ENCODE measurements at regions not wholly inside any gene's neighbourhood (a gene's known extent, or its start where the extent isn't known, plus 50 kb on each side); places are given as distances from the start of the nearest gene placed in this dataset.

DNA sequence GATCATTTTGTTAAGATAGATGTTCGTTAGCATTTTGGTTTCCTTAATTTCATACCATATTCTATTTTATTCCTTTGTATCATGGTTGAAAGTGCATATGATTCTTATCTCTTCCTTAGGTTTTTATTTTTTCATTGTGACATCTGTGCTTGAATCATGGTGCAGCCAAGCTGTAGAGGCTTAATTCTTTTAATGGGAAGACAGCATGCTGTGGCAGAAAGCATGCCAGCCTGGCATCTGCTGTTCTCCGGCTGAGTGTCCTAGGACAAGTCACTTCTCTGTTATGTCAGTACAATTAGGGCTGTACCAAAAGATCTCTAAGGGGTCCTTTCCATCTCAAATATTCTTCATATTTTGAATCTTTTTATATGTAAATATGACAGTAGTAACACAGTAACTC is 68.5 kb upstream of the PMFBP1 start:
- Histone ChIP-seq H4K20me1 (ENCODE audit: insufficient read depth, low read length) (no peaks in the 10 kb centered on the region), H3K27me3 (ENCODE audit: insufficient read depth, low read length) (no peaks in the 10 kb centered on the region), H3K4me3 (ENCODE audit: insufficient read depth, low read length) (no peak overlapping the region), H3K79me2 (ENCODE audit: insufficient read depth, low read length) (no peaks in the 10 kb centered on the region), H3K27ac (ENCODE audit: low read depth, low read length) (no peak overlapping the region), H3K36me3 (ENCODE audit: insufficient read depth, low read length) (no peaks in the 10 kb centered on the region), H3K4me1 (ENCODE audit: insufficient read depth, low read length) (no peaks in the 10 kb centered on the region), H3K9me3 (ENCODE audit: low read depth, low read length) (no peaks in the 10 kb centered on the region), H3K4me2 (ENCODE audit: insufficient read depth, low read length) (no peak overlapping the region), H2AFZ (ENCODE audit: low read length) (no peak overlapping the region)
- TF ChIP-seq, protein P1, sequence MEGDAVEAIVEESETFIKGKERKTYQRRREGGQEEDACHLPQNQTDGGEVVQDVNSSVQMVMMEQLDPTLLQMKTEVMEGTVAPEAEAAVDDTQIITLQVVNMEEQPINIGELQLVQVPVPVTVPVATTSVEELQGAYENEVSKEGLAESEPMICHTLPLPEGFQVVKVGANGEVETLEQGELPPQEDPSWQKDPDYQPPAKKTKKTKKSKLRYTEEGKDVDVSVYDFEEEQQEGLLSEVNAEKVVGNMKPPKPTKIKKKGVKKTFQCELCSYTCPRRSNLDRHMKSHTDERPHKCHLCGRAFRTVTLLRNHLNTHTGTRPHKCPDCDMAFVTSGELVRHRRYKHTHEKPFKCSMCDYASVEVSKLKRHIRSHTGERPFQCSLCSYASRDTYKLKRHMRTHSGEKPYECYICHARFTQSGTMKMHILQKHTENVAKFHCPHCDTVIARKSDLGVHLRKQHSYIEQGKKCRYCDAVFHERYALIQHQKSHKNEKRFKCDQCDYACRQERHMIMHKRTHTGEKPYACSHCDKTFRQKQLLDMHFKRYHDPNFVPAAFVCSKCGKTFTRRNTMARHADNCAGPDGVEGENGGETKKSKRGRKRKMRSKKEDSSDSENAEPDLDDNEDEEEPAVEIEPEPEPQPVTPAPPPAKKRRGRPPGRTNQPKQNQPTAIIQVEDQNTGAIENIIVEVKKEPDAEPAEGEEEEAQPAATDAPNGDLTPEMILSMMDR (IDR thresholded peaks at IDR 0.05; ENCODE audit: extremely low read depth, low read depth, low read length): no peak
- DNase-seq (ENCODE audit: insufficient read length, low spot score, missing footprints): no peak

- H3K4me2 ChIP-seq (ENCODE audit: insufficient read depth, low read length): no peak overlapping the region
- no peak for DNase-seq (ENCODE audit: insufficient read length, low spot score, missing footprints)
- no peaks in the 10 kb centered on the region for H3K79me2 ChIP-seq (ENCODE audit: insufficient read depth, low read length)
- no peak overlapping the region for H3K4me3 ChIP-seq (ENCODE audit: insufficient read depth, low read length)
- H3K27ac ChIP-seq (ENCODE audit: low read depth, low read length): no peak overlapping the region
- TF ChIP-seq, protein P1 (IDR thresholded peaks at IDR 0.05; ENCODE audit: extremely low read depth, low read depth, low read length): no peak
- H3K36me3 ChIP-seq (ENCODE audit: insufficient read depth, low read length): no peaks in the 10 kb centered on the region
- no peaks in the 10 kb centered on the region for H3K9me3 ChIP-seq (ENCODE audit: low read depth, low read length)
- H3K4me1 ChIP-seq (ENCODE audit: insufficient read depth, low read length): no peaks in the 10 kb centered on the region
- H2AFZ ChIP-seq (ENCODE audit: low read length): no peak overlapping the region
- no peaks in the 10 kb centered on the region for H3K27me3 ChIP-seq (ENCODE audit: insufficient read depth, low read length)
- H4K20me1 ChIP-seq (ENCODE audit: insufficient read depth, low read length): no peaks in the 10 kb centered on the region
Observed at GRCh38 chr16:72236866-72237265, 64.9 kb upstream of the PMFBP1 start.

DNA sequence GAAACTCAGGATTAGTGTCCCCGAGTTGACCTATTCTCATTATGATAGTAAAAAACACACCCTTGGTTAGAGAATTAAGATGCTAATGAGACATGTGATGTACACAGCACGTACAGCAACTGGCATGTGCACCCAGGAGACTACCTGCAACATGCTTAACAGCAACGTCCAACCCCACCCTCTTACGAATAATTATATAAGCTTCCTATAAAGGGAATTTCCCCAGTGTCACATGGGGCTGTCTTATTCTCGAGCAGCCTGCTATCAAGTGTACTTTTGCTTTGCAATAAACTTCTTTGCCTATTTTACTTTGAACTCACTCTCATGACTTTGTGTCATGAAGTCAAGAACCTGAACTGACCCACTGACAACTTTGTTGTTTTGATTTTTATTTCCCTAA is 62.4 kb upstream of the PMFBP1 start:
- TF ChIP-seq, protein P1 (IDR thresholded peaks at IDR 0.05; ENCODE audit: extremely low read depth, low read depth, low read length): no peak
- Histone ChIP-seq H3K9me3 (ENCODE audit: low read depth, low read length) (no peaks in the 10 kb centered on the region), H3K4me2 (ENCODE audit: insufficient read depth, low read length) (no peak overlapping the region)

DNA sequence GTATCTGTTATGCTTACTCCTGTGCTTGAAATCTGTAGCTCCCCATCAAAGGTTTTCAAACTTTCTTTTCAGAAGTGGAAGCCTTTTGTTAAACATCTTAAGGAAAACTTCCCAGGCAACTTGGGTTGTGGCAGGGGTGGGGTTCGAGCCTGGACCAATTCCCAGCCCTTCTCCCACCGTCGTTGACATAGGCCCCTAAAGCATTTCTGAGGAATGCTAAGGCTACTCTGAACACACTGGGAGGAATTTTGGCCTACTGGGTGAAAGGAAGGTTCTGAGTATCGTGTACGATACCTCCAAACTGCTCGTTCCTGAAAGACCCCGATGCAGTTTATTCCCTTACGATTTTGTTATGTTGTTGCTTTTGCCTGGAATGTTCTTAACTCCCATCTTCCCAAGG is 56.1 kb upstream of the PMFBP1 start:
- no peaks in the 10 kb centered on the region for H3K36me3 ChIP-seq (ENCODE audit: insufficient read depth, low read length)
- no peak overlapping the region for H2AFZ ChIP-seq (ENCODE audit: low read length)
- H3K79me2 ChIP-seq (ENCODE audit: insufficient read depth, low read length): no peaks in the 10 kb centered on the region
- TF ChIP-seq, protein P1 (IDR thresholded peaks at IDR 0.05; ENCODE audit: extremely low read depth, low read depth, low read length): no peak
- H3K9me3 ChIP-seq (ENCODE audit: low read depth, low read length): no peaks in the 10 kb centered on the region
- no peaks in the 10 kb centered on the region for H3K27me3 ChIP-seq (ENCODE audit: insufficient read depth, low read length)
- no peak for DNase-seq (ENCODE audit: insufficient read length, low spot score, missing footprints)
- H3K4me1 ChIP-seq (ENCODE audit: insufficient read depth, low read length): no peaks in the 10 kb centered on the region
- no peak overlapping the region for H3K27ac ChIP-seq (ENCODE audit: low read depth, low read length)
- no peaks in the 10 kb centered on the region for H4K20me1 ChIP-seq (ENCODE audit: insufficient read depth, low read length)
- H3K4me2 ChIP-seq (ENCODE audit: insufficient read depth, low read length): no peak overlapping the region
- H3K4me3 ChIP-seq (ENCODE audit: insufficient read depth, low read length): no peak overlapping the region

More for the DNA sequence above, 62.4 kb upstream of the PMFBP1 start:
- Histone ChIP-seq H3K36me3 (ENCODE audit: insufficient read depth, low read length) (no peaks in the 10 kb centered on the region), H3K4me3 (ENCODE audit: insufficient read depth, low read length) (no peak overlapping the region), H3K79me2 (ENCODE audit: insufficient read depth, low read length) (no peaks in the 10 kb centered on the region), H4K20me1 (ENCODE audit: insufficient read depth, low read length) (no peaks in the 10 kb centered on the region), H3K27me3 (ENCODE audit: insufficient read depth, low read length) (no peaks in the 10 kb centered on the region), H2AFZ (ENCODE audit: low read length) (no peak overlapping the region), H3K4me1 (ENCODE audit: insufficient read depth, low read length) (no peaks in the 10 kb centered on the region), H3K27ac (ENCODE audit: low read depth, low read length) (no peak overlapping the region)
- DNase-seq (ENCODE audit: insufficient read length, low spot score, missing footprints): no peak
